Nephron progenitor cell (in vitro differentiated cells): ENCODE measurements at regions not wholly inside any gene's neighbourhood (a gene's known extent, or its start where the extent isn't known, plus 50 kb on each side); places are given as distances from the start of the nearest gene placed in this dataset.

Experiments
- DNase-seq: peaks from one replicate; pipeline ENCODE4 v3.0.0; 2021
- H3K27ac Mint-ChIP-seq: 2 replicates; pipeline ENCODE4 v1.8.0; 2021; ENCODE audit warnings: mild to moderate bottlenecking, moderate library complexity, mixed read lengths
- H3K27me3 Mint-ChIP-seq: 2 replicates; pipeline ENCODE4 v1.8.0; 2021; ENCODE audit warnings: mild to moderate bottlenecking, low read depth, mixed read lengths; ENCODE audit not compliant: poor library complexity
- H3K36me3 Mint-ChIP-seq: 2 replicates; pipeline ENCODE4 v1.8.0; 2021; ENCODE audit warnings: low read depth, mixed read lengths
- H3K4me1 Mint-ChIP-seq: 2 replicates; pipeline ENCODE4 v1.8.0; 2021; ENCODE audit warnings: mixed read lengths
- H3K4me3 Mint-ChIP-seq: 2 replicates; pipeline ENCODE4 v1.8.0; 2021; ENCODE audit warnings: mild to moderate bottlenecking, moderate library complexity, mixed read lengths
- H3K9me3 Mint-ChIP-seq: 2 replicates; pipeline ENCODE4 v1.8.0; 2021; ENCODE audit warnings: mild to moderate bottlenecking, moderate library complexity, mixed read lengths
- TF ChIP-seq, protein P1 (sequence below): fragments of 200-600 bp; sonication (generic); IDR thresholded peaks from 2 replicates; pipeline ENCODE4 v1.5.0; 2021; ENCODE audit warnings: antibody characterized with exemption

GRCh38 chr1:47682198-47682597 is 244.4 kb downstream of the FOXD2 start:
- no peaks in the 10 kb centered on the region for H3K36me3 Mint-ChIP-seq
- H3K4me1 Mint-ChIP-seq = peaks cover 81% of the 10 kb centered on the region
- H3K27me3 Mint-ChIP-seq = peaks cover 20% of the 10 kb centered on the region
- DNase-seq = no peak
- H3K4me3 Mint-ChIP-seq = no peak overlapping the region
- H3K27ac Mint-ChIP-seq = no peak overlapping the region
- no peaks in the 10 kb centered on the region for H3K9me3 Mint-ChIP-seq
- TF ChIP-seq, protein P1, sequence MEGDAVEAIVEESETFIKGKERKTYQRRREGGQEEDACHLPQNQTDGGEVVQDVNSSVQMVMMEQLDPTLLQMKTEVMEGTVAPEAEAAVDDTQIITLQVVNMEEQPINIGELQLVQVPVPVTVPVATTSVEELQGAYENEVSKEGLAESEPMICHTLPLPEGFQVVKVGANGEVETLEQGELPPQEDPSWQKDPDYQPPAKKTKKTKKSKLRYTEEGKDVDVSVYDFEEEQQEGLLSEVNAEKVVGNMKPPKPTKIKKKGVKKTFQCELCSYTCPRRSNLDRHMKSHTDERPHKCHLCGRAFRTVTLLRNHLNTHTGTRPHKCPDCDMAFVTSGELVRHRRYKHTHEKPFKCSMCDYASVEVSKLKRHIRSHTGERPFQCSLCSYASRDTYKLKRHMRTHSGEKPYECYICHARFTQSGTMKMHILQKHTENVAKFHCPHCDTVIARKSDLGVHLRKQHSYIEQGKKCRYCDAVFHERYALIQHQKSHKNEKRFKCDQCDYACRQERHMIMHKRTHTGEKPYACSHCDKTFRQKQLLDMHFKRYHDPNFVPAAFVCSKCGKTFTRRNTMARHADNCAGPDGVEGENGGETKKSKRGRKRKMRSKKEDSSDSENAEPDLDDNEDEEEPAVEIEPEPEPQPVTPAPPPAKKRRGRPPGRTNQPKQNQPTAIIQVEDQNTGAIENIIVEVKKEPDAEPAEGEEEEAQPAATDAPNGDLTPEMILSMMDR = no peak

DNA sequence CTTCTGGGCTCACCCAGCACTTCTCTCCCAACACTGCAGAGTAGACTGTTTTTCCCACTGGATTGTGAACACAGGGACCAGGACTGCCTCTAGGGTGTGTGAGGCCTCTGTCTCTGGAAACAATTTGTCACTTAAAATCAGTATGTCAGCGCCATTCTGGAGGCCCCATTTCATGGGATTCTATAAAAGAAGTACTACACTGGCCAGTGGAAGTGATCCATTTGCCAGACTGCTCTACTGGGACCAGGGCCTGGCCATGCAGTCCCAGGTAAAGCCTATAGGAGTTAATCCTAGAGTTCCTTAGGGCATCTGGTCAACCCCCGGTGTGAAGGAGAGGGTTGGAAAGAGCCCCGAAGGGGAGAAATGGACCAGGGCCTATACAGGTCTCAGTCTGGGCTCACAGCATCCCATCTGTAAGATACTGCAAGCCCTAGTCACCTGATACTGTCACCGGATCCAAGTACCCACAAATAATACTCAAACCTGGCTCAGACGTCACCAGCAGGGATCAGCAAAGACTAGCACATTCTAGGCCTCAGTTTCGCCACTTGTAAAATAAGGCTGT is 245.0 kb downstream of the FOXD2 start:
- TF ChIP-seq, protein P1 = no peak
- Mint-ChIP-seq H3K4me1 (peaks cover 83% of the 10 kb centered on the region), H3K9me3 (no peaks in the 10 kb centered on the region), H3K4me3 (no peak overlapping the region), H3K27me3 (peaks cover 20% of the 10 kb centered on the region), H3K36me3 (no peaks in the 10 kb centered on the region), H3K27ac (no peak overlapping the region)
- DNase-seq = no peak

DNA sequence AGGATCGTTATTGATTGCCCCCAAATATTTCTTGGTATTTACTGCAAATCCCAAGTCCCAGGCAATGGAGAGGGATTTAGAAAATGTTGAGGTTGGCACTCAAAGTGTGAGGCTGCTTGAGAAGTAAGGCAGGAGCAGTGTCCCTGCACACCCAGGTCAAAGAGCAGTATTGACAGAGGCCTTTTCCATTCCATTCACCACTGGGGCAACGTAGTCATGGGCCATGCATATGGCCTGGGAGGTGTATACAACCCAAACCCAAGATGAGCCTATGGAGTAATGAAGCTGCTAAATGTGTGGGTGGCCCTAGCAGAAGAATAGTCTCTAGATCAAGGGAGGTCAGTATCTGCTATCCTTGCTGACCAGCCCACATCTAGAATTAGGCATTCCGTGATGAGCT is 245.6 kb downstream of the FOXD2 start:
- Mint-ChIP-seq H3K4me3 (peak overlapping the region; percentile 1), H3K4me1 (peaks cover 85% of the 10 kb centered on the region), H3K9me3 (no peaks in the 10 kb centered on the region), H3K27ac (no peak overlapping the region), H3K36me3 (no peaks in the 10 kb centered on the region), H3K27me3 (peaks cover 20% of the 10 kb centered on the region)
- DNase-seq = no peak
- TF ChIP-seq, protein P1 = no peak

DNA sequence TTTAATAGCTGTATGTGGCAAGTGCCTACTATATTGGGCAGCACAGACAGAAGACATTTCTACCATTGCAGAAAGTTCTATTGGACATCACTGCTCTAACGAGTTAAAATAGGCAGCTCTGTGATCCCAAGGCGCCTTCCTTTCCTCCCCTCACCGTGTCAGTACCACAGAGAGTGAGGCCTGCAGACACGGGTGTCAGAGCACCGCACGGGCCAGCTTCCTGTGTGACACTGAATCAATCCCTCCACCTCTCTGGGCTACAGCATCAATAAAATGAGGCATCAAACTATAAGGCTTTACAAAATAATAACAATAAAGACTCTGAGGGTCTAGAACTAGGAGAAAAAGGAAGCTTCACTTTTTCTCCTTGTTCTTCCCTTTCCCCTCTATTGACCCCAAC is 246.7 kb downstream of the FOXD2 start:
- Mint-ChIP-seq H3K27ac (peak overlapping the region; percentile 38), H3K36me3 (no peaks in the 10 kb centered on the region), H3K27me3 (peaks cover 18% of the 10 kb centered on the region), H3K4me1 (peaks cover 84% of the 10 kb centered on the region), H3K4me3 (no peak overlapping the region), H3K9me3 (no peaks in the 10 kb centered on the region)
- TF ChIP-seq, protein P1 = no peak
- no peak for DNase-seq

- peaks cover 14% of the 10 kb centered on the region for H3K27me3 Mint-ChIP-seq
- H3K27ac Mint-ChIP-seq = peak overlapping the region; percentile 38
- peaks cover 88% of the 10 kb centered on the region for H3K4me1 Mint-ChIP-seq
- TF ChIP-seq, protein P1 = no peak
- DNase-seq = peak; percentile 43
- H3K4me3 Mint-ChIP-seq = peak overlapping the region; percentile 48
- H3K9me3 Mint-ChIP-seq = no peaks in the 10 kb centered on the region
- H3K36me3 Mint-ChIP-seq = no peaks in the 10 kb centered on the region
Measured at GRCh38 chr1:47684964-47685762, 247.3 kb downstream of the FOXD2 start.

GRCh38 chr1:47685763-47686066 is 247.9 kb downstream of the FOXD2 start:
- DNase-seq = no peak
- H3K9me3 Mint-ChIP-seq = no peaks in the 10 kb centered on the region
- H3K4me1 Mint-ChIP-seq = peaks cover 92% of the 10 kb centered on the region
- H3K36me3 Mint-ChIP-seq = no peaks in the 10 kb centered on the region
- peak overlapping the region; percentile 48 for H3K4me3 Mint-ChIP-seq
- H3K27me3 Mint-ChIP-seq = peaks cover 9% of the 10 kb centered on the region
- TF ChIP-seq, protein P1 = no peak
- peak overlapping the region; percentile 38 for H3K27ac Mint-ChIP-seq
